Skin epidermis (tissue), 12 donors: ENCODE measurements at regions not wholly inside any gene's neighbourhood (a gene's known extent, or its start where the extent isn't known, plus 50 kb on each side); places are given as distances from the start of the nearest gene placed in this dataset.
"Not testable (repeated sequence)": the region's sequence is repeated elsewhere in the genome, so short reads cannot be mapped to it uniquely, and the experiment has no call there.

Source experiments
- H3K27ac ChIP-seq, 21 experiments: fragments of 200-600 bp; sonication (generic) in 11 of 21; one replicate each; pipeline ENCODE4 v1.5.0; 2020; ENCODE audit warnings: mild to moderate bottlenecking in 3 of 21, inconsistent platforms in 2 of 21, moderate library complexity in 2 of 21
- H3K4me3 ChIP-seq, 7 experiments: fragments of 200-600 bp; sonication (generic) in 2 of 7; one replicate each; pipeline ENCODE4 v1.5.0; 2020; ENCODE audit warnings: inconsistent platforms in 2 of 7, mild to moderate bottlenecking in 2 of 7, moderate library complexity in 1 of 7

- Histone ChIP-seq H3K4me3 (no peak overlapping the region), H3K27ac (no peak overlapping the region)
These were observed 377.0 kb upstream of the RIOK2 start for GRCh38 chr5:97559827-97560598.

DNA sequence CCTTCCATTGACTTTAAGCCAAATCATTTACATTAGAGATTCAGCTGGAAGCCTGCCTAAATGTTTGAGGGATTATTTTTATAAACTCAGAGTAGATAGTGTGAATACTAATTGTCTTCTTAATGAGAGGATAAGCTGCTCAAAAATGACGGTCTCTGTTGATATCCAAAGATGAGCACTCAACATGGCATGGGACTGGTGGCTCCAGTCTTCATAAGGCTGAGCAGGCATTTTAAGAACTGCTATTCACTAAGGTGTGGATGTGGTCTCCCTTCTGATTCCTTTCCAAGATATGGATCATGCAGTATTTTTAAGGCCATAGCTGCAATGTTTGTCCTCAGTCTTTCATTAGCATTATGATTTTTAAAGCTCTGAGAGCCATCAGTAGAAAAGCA is 377.5 kb upstream of the RIOK2 start:
- Histone ChIP-seq H3K4me3 (no peak overlapping the region), H3K27ac (no peak overlapping the region)

DNA sequence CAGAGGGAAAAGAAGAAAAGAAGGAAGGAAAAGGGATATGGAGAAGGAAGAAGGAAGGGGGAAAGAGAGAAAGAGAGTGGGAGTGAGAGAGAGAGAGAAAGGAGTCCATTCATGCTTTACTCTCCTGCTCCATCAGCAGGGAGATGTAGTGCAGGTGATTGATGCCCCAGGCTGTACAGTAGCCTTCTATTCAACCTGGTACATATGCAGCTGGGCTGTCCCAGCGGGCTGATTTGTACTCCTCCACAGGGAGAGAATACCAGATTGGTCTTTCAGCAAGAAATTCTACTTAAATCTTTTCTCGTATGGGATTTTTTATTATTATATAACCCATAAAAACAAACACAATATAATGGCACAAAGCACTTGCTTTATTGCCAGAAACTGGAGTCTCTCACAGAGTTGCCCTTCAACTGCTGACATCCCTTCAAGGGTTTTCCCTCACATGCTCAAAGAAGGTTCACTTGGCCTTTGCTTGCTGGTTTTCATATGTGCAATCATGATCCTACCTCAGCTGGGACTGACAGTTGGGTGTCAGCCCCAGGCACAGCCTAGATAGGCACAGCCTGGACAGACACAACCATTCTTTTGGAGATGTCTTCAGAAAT is 380.1 kb upstream of the RIOK2 start:
- Histone ChIP-seq H3K4me3 (no peak overlapping the region), H3K27ac (no peak overlapping the region)

GRCh38 chr5:97568382-97568781 is 385.3 kb upstream of the RIOK2 start:
- Histone ChIP-seq H3K27ac (no peak overlapping the region), H3K4me3 (no peak overlapping the region)

GRCh38 chr5:97570242-97570641 is 387.2 kb upstream of the RIOK2 start:
- Histone ChIP-seq H3K4me3 (no peak overlapping the region), H3K27ac (no peak overlapping the region)

GRCh38 chr5:97575322-97575721 is 392.3 kb upstream of the RIOK2 start:
- no peak overlapping the region for H3K4me3 ChIP-seq
- no peak overlapping the region for H3K27ac ChIP-seq

DNA sequence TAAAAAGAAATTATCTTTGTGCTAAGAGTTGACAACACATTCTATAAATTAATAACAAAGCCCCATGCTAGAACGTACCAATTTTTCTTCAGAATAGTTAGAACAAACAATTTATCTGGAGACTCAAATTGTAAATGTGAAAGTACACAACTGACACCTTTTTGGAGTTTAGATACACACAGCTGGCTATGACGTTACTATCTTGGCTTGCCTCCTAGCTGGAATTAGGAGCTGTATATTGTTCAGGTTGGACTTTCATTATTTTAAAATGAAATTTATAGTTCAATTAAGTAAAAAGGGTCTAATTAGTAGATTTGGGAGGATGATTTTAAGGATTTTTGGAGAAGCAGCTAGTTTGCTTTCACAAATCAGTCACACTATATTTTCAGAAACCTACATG is 393.9 kb upstream of the RIOK2 start:
- Histone ChIP-seq H3K4me3 (no peak overlapping the region), H3K27ac (no peak overlapping the region)

DNA sequence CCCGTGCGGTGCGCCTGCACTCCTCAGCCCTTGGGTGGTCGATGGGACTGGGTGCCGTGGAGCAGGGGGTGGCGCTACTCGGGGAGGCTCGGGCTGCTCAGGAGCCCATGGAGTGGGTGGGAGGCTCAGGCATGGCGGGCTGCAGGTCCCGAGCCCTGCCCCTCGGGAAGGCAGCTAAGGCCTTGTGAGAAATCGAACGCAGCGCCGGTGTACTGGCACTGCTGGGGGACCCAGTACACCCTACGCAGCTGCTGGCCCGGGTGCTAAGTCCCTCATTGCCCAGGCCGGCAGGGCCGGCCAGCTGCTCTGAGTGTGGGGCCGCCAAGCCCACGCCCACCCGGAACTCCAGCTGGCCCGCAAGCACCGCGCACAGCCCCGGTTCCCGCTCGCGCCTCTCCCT is 396.9 kb upstream of the RIOK2 start:
- H3K27ac ChIP-seq, H3K4me3 ChIP-seq: not testable (repeated sequence)

GRCh38 chr5:97580746-97581145 is 397.7 kb upstream of the RIOK2 start:
- H3K27ac ChIP-seq, result no peak overlapping the region

DNA sequence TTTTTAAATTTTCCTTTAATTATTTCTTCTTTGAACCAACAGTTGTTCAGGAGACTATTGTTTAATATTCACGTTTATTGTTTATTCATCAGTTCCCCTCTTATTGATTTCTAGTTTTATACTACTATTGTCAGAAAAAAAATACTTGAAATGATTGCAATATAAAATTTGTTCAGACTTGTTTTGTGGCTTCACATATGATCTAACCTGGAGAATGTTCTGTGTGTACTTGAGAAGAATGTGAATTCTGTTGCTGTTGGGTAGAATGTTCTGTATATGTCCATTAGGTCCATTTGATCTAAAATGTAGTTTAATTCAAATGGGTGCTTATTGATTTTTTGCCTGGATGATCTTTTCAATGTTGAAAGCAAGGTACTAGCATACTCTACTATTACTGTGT is 408.7 kb upstream of the RIOK2 start:
- Histone ChIP-seq H3K27ac (no peak overlapping the region), H3K4me3 (no peak overlapping the region)

More at GRCh38 chr5:97580746-97581145, 397.7 kb upstream of the RIOK2 start:
- H3K4me3 ChIP-seq, result no peak overlapping the region

GRCh38 chr5:97600486-97600885 is 417.4 kb upstream of the RIOK2 start:
- no peak overlapping the region for H3K27ac ChIP-seq
- H3K4me3 ChIP-seq, result no peak overlapping the region

- Histone ChIP-seq H3K27ac (no peak overlapping the region), H3K4me3 (no peak overlapping the region)
These were observed 418.6 kb upstream of the RIOK2 start for GRCh38 chr5:97601651-97602050.

GRCh38 chr5:97606531-97606930 is 423.5 kb upstream of the RIOK2 start:
- no peak overlapping the region for H3K4me3 ChIP-seq
- no peak overlapping the region for H3K27ac ChIP-seq

DNA sequence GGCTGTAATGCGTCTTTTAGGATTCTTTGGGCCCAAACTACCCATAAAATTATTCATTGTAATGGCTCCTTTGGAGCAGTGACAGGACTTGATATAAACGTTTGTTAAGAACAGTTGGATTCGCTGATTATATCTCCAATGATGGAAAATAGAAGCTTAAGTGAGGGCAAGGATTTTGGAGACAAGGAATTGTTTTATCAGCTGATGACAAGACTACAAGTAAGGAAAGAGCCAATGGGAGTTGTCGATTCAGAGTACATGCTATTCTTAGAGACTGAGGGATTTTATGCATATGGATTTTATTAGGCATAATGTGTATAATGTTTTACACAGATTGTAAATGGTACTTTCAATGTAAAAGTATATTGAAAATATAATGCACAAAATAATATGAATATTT is 425.5 kb upstream of the RIOK2 start:
- no peak overlapping the region for H3K4me3 ChIP-seq
- H3K27ac ChIP-seq, result no peak overlapping the region

- H3K27ac ChIP-seq, result no peak overlapping the region
- H3K4me3 ChIP-seq, result no peak overlapping the region
These were observed 435.7 kb upstream of the RIOK2 start for GRCh38 chr5:97618721-97619120.

DNA sequence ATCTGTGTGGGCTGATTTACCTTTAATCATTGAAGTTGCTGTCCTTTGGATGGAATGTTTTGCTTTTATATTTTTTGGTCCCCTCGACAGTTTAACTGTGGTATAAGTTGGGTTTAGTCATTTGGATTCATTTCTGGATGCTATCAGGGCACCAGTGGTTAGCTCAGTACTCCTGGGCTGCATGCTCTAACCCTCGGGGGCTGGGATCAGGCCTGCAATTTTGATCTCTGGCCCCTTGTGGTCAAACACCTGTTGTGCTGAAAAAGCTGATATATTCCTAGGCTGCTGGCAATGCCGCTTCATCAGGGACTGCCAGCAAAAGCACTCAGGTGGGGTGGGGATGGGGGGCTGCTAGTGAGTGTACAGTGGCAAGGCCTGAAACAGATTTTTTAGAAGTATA is 440.4 kb upstream of the RIOK2 start:
- Histone ChIP-seq H3K27ac (no peak overlapping the region), H3K4me3 (no peak overlapping the region)

GRCh38 chr5:97624886-97625285 is 441.8 kb upstream of the RIOK2 start:
- no peak overlapping the region for H3K4me3 ChIP-seq
- H3K27ac ChIP-seq, result no peak overlapping the region

GRCh38 chr5:97627272-97627671 is 444.2 kb upstream of the RIOK2 start:
- Histone ChIP-seq H3K4me3 (no peak overlapping the region), H3K27ac (peak overlapping the region in 4 of 21 experiments; percentile 9 to 79 (median 47))

GRCh38 chr5:97628031-97628430 is 445.0 kb upstream of the RIOK2 start:
- peak overlapping the region in 7 of 21 experiments; percentile 26 to 79 (median 42) for H3K27ac ChIP-seq

DNA sequence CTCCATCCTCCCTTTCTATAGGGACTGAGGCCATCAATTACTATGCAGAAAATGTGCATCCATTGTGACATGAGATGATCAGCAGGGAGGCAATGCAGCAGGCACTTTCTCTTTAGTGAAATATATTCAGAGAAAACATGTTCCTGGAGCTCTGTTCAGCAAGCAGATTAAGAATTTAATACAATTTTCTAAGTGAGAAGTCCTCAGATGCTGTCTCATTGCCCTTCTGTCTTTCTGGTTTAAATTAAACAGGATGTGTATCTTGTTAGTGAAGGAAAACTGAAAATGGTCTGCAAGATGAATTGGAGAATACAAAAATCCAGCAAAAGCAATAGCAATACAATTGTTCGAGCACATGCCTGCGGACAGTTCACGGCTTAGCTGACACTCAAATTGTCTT is 445.8 kb upstream of the RIOK2 start:
- Histone ChIP-seq H3K27ac (peak overlapping the region in 13 of 21 experiments; percentile 9 to 79 (median 46)), H3K4me3 (no peak overlapping the region)

More at GRCh38 chr5:97628031-97628430, 445.0 kb upstream of the RIOK2 start:
- no peak overlapping the region for H3K4me3 ChIP-seq

- Histone ChIP-seq H3K27ac (peak overlapping the region in 13 of 21 experiments; percentile 9 to 79 (median 46)), H3K4me3 (no peak overlapping the region)
These were observed 446.2 kb upstream of the RIOK2 start for GRCh38 chr5:97629276-97629675.

GRCh38 chr5:97635553-97635952 is 452.5 kb upstream of the RIOK2 start:
- Histone ChIP-seq H3K4me3 (no peak overlapping the region), H3K27ac (no peak overlapping the region)
